Skeletal muscle satellite cell (primary cell): ENCODE measurements at regions not wholly inside any gene's neighbourhood (a gene's known extent, or its start where the extent isn't known, plus 50 kb on each side); places are given as distances from the start of the nearest gene placed in this dataset.
"Not testable (repeated sequence)": the region's sequence is repeated elsewhere in the genome, so short reads cannot be mapped to it uniquely, and the experiment has no call there.

ENCODE experiments used
- H3K27me3 ChIP-seq: 2 replicates; pipeline ENCODE4 v1.7.0; 2013; ENCODE audit warnings: low read length; ENCODE audit not compliant: control insufficient read depth, insufficient read depth
- H3K36me3 ChIP-seq: 2 replicates; pipeline ENCODE4 v1.7.0; 2013; ENCODE audit warnings: mild to moderate bottlenecking, control low read depth, low read length; ENCODE audit not compliant: insufficient read depth
- H3K4me1 ChIP-seq: 2 replicates; pipeline ENCODE4 v1.7.0; 2013; ENCODE audit warnings: low read length; ENCODE audit not compliant: control insufficient read depth, insufficient read depth
- H3K4me2 ChIP-seq: 2 replicates; pipeline ENCODE4 v1.7.0; 2013; ENCODE audit warnings: mild to moderate bottlenecking, low read length
- H3K4me3 ChIP-seq: 2 replicates; pipeline ENCODE4 v1.7.0; 2013; ENCODE audit warnings: low read length
- H3K9ac ChIP-seq: 2 replicates; pipeline ENCODE4 v1.7.0; 2013; ENCODE audit warnings: mild to moderate bottlenecking, low read depth, low read length, moderate library complexity
- H3K9me3 ChIP-seq: replicated peaks from 2 replicates; pipeline ENCODE4 v1.7.0; 2013; ENCODE audit warnings: mild to moderate bottlenecking, control low read depth, low read length

- Histone ChIP-seq H3K27me3 (no peaks in the 10 kb centered on the region), H3K36me3 (no peaks in the 10 kb centered on the region), H3K9ac (no peak overlapping the region), H3K4me3 (no peak overlapping the region), H3K9me3 (no peaks in the 10 kb centered on the region), H3K4me2 (no peak overlapping the region), H3K4me1 (peaks cover 14% of the 10 kb centered on the region)
These were observed 116.8 kb upstream of the PRSS1 start for GRCh38 chr7:142632271-142633134.

- H3K4me2 ChIP-seq = peak overlapping the region; percentile 15
- H3K27me3 ChIP-seq = no peaks in the 10 kb centered on the region
- H3K9ac ChIP-seq = no peak overlapping the region
- H3K4me3 ChIP-seq = no peak overlapping the region
- H3K4me1 ChIP-seq = peaks cover 14% of the 10 kb centered on the region
- no peaks in the 10 kb centered on the region for H3K9me3 ChIP-seq
- no peaks in the 10 kb centered on the region for H3K36me3 ChIP-seq
These were observed 119.5 kb upstream of the PRSS1 start for GRCh38 chr7:142629588-142630260.

GRCh38 chr7:142628945-142629344, 120.3 kb upstream of the PRSS1 start:
- Histone ChIP-seq H3K4me3 (no peak overlapping the region), H3K9ac (no peak overlapping the region), H3K27me3 (no peaks in the 10 kb centered on the region), H3K36me3 (no peaks in the 10 kb centered on the region), H3K4me1 (peaks cover 14% of the 10 kb centered on the region), H3K4me2 (no peak overlapping the region), H3K9me3 (no peaks in the 10 kb centered on the region)

GRCh38 chr7:142627223-142627622, 122.0 kb upstream of the PRSS1 start:
- not testable (repeated sequence) for H3K9me3 ChIP-seq, H3K4me3 ChIP-seq, H3K27me3 ChIP-seq, H3K4me2 ChIP-seq, H3K36me3 ChIP-seq, H3K9ac ChIP-seq
- H3K4me1 ChIP-seq = peaks cover 14% of the 10 kb centered on the region

GRCh38 chr7:142626420-142627035, 122.7 kb upstream of the PRSS1 start:
- Histone ChIP-seq H3K36me3 (no peaks in the 10 kb centered on the region), H3K9me3 (no peaks in the 10 kb centered on the region), H3K27me3 (no peaks in the 10 kb centered on the region), H3K4me1 (peaks cover 14% of the 10 kb centered on the region), H3K9ac (no peak overlapping the region), H3K4me2 (no peak overlapping the region), H3K4me3 (no peak overlapping the region)

GRCh38 chr7:142625216-142625615, 124.1 kb upstream of the PRSS1 start:
- not testable (repeated sequence) for H3K9me3 ChIP-seq, H3K27me3 ChIP-seq, H3K4me2 ChIP-seq, H3K4me3 ChIP-seq, H3K9ac ChIP-seq, H3K36me3 ChIP-seq
- H3K4me1 ChIP-seq = peaks cover 10% of the 10 kb centered on the region

GRCh38 chr7:142620402-142620801, 128.9 kb upstream of the PRSS1 start:
- Histone ChIP-seq H3K9ac (no peak overlapping the region), H3K9me3 (no peaks in the 10 kb centered on the region), H3K27me3 (no peaks in the 10 kb centered on the region), H3K4me3 (no peak overlapping the region), H3K4me1 (peaks cover 18% of the 10 kb centered on the region), H3K4me2 (no peak overlapping the region), H3K36me3 (no peaks in the 10 kb centered on the region)

- no peak overlapping the region for H3K9ac ChIP-seq
- H3K4me2 ChIP-seq = no peak overlapping the region
- H3K4me3 ChIP-seq = no peak overlapping the region
- H3K4me1 ChIP-seq = peaks cover 23% of the 10 kb centered on the region
- H3K27me3 ChIP-seq = no peaks in the 10 kb centered on the region
- no peaks in the 10 kb centered on the region for H3K9me3 ChIP-seq
- no peaks in the 10 kb centered on the region for H3K36me3 ChIP-seq
These were observed 130.5 kb upstream of the PRSS1 start for GRCh38 chr7:142618655-142619351.

GRCh38 chr7:142616842-142617241, 132.4 kb upstream of the PRSS1 start:
- Histone ChIP-seq H3K27me3 (no peaks in the 10 kb centered on the region), H3K36me3 (no peaks in the 10 kb centered on the region), H3K4me3 (no peak overlapping the region), H3K4me1 (peaks cover 42% of the 10 kb centered on the region), H3K4me2 (no peak overlapping the region), H3K9ac (no peak overlapping the region), H3K9me3 (no peaks in the 10 kb centered on the region)

- Histone ChIP-seq H3K27me3 (no peaks in the 10 kb centered on the region), H3K36me3 (no peaks in the 10 kb centered on the region), H3K4me2 (no peak overlapping the region), H3K9me3 (no peaks in the 10 kb centered on the region), H3K4me3 (no peak overlapping the region), H3K9ac (no peak overlapping the region), H3K4me1 (peaks cover 49% of the 10 kb centered on the region)
These were observed 133.1 kb upstream of the PRSS1 start for GRCh38 chr7:142616121-142616643.

- no peak overlapping the region for H3K4me2 ChIP-seq
- no peaks in the 10 kb centered on the region for H3K36me3 ChIP-seq
- no peak overlapping the region for H3K4me3 ChIP-seq
- H3K9ac ChIP-seq = no peak overlapping the region
- H3K4me1 ChIP-seq = peaks cover 49% of the 10 kb centered on the region
- no peaks in the 10 kb centered on the region for H3K9me3 ChIP-seq
- no peaks in the 10 kb centered on the region for H3K27me3 ChIP-seq
These were observed 133.8 kb upstream of the PRSS1 start for GRCh38 chr7:142615508-142615907.
